ENCODE measurements at regions not wholly inside any gene's neighbourhood (a gene's known extent, or its start where the extent isn't known, plus 50 kb on each side); places are given as distances from the start of the nearest gene placed in this dataset.

DNA sequence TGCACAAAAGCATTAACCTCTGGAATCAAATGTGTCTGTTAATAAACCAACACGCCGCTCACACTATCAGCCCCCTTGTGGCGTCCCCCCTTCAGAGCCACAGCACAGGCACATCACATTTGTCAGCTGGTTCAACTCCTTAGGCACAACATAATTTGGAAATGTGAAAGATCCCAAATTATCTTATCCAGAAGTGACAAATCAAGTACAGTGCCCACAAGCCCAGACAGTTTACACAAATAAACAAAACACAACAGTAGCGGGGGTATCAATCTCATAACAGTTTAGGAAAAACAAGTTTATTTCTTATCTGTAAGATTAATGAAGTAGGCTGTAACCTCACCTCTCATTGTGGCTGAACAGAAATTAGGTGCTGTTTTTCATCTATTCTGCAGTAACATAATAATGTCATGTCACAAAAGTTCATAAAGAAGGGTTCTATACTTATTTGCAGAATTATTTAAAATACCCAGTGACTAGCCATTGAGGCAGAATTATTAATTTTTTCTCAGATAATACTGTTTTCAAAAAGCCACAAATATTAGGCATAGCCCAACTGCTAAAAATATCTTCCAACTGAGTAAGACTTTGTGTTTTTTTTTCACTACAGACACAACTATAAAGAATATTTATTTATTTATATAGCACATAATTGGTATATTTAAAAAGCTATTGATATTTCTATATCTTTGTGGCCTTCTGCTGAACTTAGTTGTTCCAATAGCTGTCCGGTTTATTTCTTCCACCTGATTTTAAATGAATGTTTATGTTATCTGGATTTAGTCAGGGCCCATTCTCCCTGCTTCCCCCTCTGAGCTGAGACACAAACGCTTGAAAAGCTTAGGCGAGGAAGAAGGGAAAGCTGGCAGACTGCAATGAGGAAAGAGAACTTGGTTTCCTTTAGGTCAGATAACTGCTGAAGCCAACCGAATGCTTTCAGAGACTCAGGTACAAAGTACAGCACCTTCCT, 214.7 kb downstream of the QDPR start:
- DNase-seq (ENCODE audit: low read depth in 2 of 3, low spot score in 2 of 3), result no peak

GRCh38 chr4:17293901-17294300, 218.0 kb downstream of the QDPR start:
- no peak for DNase-seq (ENCODE audit: low read depth in 2 of 3, low spot score in 2 of 3)

DNA sequence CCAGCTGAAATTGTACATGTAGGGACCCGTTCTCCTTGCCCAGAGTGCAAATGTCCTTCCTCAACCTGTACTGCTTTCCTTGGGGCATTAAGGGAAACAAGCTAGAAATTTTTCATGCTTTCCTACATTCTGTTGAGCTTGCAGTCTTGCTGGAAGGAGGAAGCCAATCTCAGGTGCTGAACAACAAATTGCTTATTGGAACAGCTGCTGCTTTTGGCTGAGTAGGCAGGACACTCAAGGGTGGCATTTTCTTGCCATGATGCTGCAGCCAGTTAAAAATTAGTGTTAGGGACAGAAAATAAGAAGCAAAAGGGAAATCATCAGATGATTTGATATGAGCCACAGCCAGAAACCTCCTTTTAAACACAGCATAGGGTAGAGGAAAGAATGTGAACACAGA, 223.7 kb downstream of the QDPR start:
- no peak for DNase-seq (ENCODE audit: low read depth in 2 of 3, low spot score in 2 of 3)

DNA sequence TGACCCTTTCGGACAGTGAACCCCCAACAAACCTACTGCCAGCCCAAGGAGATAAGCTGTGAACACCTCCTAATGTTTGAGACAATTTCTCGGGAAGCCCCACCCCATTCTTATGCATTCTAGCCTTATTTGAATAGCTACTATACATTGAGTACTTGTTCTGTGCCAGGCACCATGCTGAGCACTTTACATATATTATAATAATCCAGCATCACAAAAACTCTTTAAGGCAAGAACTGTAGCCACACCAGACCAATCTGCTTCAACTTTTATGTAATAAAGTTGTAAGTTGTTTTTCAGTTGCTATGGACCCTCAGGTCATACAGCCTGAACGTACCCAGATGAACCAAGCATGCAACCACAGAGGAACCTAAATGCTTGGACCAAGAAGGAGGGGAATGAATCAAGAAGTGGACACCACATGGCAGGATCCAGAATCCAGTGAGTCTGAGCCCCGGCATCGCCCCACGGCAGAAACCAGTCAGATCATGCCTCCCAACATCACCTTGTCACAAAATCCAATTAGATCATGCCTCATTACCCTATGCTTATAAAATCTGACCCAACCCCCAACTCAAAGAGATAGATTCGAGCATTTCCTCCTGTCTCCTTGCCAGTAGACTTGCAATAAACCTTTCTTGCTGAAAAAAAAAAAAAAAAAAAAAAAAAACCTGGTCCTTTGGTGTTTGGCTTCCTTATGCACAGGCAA, 225.0 kb downstream of the QDPR start:
- DNase-seq (ENCODE audit: low read depth in 2 of 3, low spot score in 2 of 3), result no peak

GRCh38 chr4:17285747-17286146, 226.1 kb downstream of the QDPR start:
- DNase-seq (ENCODE audit: low read depth in 2 of 3, low spot score in 2 of 3), result no peak

- DNase-seq (ENCODE audit: low read depth in 2 of 3, low spot score in 2 of 3), result no peak
These were observed 227.3 kb downstream of the QDPR start for GRCh38 chr4:17284323-17285175.

GRCh38 chr4:17283832-17284231, 228.1 kb downstream of the QDPR start:
- no peak for DNase-seq (ENCODE audit: low read depth in 2 of 3, low spot score in 2 of 3)

DNA sequence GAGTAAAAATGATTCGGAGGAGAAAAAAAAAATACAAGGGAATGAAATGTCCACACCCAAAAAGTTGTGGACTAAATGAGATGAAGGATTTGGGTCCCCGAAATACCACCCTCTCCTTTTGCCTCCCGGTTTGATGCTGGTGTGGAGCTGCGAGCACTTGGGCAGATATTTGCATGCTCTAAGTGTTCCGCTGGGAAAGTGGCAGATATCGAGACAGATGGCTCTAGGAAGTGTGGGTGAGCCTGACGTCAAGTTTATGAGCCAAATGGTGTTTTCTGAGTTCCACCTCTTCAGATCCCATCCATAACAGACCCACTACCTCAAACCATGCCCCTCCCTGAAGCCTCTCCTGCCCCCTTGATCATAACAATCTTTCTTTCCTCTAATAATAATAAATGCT, 228.6 kb downstream of the QDPR start:
- no peak for DNase-seq (ENCODE audit: low read depth in 2 of 3, low spot score in 2 of 3)

GRCh38 chr4:17280261-17281018, 231.4 kb downstream of the QDPR start:
- DNase-seq (ENCODE audit: low read depth in 2 of 3, low spot score in 2 of 3), result no peak

DNA sequence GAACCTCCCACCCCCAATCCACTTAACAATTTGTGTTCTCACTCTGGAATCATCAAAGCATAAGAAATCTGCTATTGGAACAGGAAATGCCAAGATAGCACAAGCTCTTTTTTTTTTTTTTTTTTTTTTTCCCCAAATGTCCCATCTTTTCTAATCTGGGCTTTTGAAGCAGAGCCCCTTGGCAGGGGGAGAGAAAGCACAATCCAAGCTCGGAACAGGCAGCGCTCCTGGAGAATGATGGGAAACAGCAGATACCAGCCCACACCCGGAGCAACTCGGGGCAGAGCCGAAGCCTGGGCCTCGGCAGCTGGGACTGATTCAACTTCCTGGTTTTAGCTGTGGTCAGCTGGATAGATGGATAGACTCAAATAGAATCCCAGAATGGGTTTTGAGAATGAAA, 235.1 kb downstream of the QDPR start:
- no peak for DNase-seq (ENCODE audit: low read depth in 2 of 3, low spot score in 2 of 3)

- DNase-seq (ENCODE audit: low read depth in 2 of 3, low spot score in 2 of 3), result no peak
These were observed 236.1 kb downstream of the QDPR start for GRCh38 chr4:17275836-17276235.

DNA sequence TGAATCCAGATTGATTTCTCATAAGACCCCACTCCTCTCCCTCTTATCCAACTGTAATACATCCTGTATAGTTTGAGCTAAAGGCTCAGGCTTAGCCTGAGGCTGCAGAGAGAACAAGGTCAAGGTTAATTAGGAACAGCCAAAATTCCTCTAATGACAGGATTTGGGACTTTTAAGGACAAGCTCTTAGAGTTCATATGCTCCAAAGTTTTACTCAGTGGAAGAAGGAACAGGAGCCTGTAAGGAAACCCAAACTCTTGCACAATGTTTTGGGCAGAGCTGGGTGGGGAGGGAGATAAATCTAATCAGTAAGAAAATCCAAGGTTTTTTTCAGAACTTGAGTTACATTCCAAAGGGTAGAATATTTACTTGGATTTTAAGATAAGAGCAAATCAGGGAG, 238.8 kb downstream of the QDPR start:
- no peak for DNase-seq (ENCODE audit: low read depth in 2 of 3, low spot score in 2 of 3)

GRCh38 chr4:17272154-17272553, 239.7 kb downstream of the QDPR start:
- no peak for DNase-seq (ENCODE audit: low read depth in 2 of 3, low spot score in 2 of 3)

GRCh38 chr4:17265653-17266052, 246.2 kb downstream of the QDPR start:
- no peak for DNase-seq (ENCODE audit: low read depth in 2 of 3, low spot score in 2 of 3)

GRCh38 chr4:17265139-17265538, 246.8 kb downstream of the QDPR start:
- no peak for DNase-seq (ENCODE audit: low read depth in 2 of 3, low spot score in 2 of 3)

DNA sequence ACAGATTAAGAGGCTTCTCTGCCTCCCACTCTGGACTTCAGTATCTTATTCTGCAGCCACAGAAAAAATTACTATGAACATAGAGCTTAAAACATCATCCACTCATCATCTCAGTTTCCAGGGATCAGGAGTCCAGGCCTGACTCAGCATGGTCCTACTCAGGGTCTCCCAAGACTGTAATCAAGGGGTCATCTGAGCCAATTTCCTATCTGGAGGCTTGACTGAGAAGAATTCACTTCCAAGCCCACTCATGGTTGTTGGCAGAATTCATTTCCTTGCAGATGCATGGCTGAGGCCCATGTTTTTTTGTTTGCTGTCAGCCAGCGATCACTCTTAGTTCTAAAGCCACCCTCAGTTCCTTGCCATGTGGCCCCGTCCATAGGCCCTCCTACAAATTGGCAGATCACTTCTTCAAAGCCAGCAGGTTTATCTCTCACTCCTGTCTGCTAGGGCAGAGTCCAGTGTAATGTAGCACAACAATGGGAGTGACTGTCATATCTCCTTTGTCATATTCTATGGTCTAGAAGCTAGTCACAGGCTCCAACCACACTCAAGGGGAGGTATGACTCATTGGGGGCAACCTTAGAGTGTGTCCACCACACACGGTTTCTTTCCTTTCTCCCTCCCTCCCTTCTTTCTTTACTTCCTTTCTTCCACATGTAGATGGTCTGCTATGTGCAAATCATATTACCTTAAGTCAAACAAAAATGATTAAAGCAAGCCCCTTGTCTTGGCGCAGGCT, 251.6 kb downstream of the QDPR start:
- no peak for DNase-seq (ENCODE audit: low read depth in 2 of 3, low spot score in 2 of 3)

GRCh38 chr4:17258106-17258505, 253.8 kb downstream of the QDPR start:
- DNase-seq (ENCODE audit: low read depth in 2 of 3, low spot score in 2 of 3), result no peak

DNA sequence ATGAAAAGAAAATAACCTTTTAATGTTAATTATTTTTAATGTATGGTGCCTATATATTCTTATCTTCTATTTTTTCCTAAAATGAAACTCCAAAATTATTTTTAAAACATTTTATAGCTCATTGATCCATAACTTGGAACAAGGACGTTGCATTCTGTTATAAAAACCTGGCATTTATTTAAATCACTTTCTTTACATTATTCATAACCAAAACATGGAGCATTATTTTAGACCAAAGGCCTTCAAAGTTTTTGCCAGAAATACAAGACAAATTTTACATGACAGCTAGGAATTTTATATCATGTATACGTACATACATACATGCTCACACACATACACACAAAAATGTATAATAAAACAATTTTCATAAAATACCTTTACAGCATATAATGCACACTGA, 259.8 kb downstream of the QDPR start:
- DNase-seq (ENCODE audit: low read depth in 2 of 3, low spot score in 2 of 3), result no peak

GRCh38 chr4:17251101-17251500, 260.8 kb downstream of the QDPR start:
- no peak for DNase-seq (ENCODE audit: low read depth in 2 of 3, low spot score in 2 of 3)

DNA sequence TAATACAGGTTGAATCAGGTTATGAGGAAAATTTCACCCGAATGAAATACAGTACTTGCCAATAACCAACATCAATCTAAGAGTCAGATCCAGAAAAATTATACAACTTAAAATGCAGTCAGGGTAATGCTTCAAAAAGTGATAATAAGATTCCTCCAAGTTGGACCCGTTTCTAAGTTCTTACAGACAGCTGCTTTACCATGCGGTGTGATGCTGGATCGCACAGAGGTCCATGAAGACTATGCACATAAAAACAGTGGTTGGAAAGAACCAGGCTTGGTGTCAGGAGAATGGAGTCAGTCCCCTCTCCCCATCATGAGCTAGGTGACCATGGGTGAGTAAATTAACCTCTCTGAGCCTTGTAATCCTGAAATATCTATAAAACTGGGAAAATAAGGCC, 261.3 kb downstream of the QDPR start:
- no peak for DNase-seq (ENCODE audit: low read depth in 2 of 3, low spot score in 2 of 3)
